Vagina (tissue), 2 donors: ENCODE measurements at regions not wholly inside any gene's neighbourhood (a gene's known extent, or its start where the extent isn't known, plus 50 kb on each side); places are given as distances from the start of the nearest gene placed in this dataset.
A peak's percentile ranks its signal among the peaks of the same experiment; 100 is the strongest.

ENCODE experiments used
- DNase-seq, 2 donors: peaks; one replicate each; pipeline ENCODE4 v3.0.0-alpha.2; 2017; ENCODE audit errors: extremely low spot score in 2 of 2
- H3K27ac ChIP-seq: fragments of 200-600 bp; sonication (generic); one replicate; pipeline ENCODE4 v1.5.1; 2019
- H3K27me3 ChIP-seq: fragments of 200-600 bp; sonication (generic); one replicate; pipeline ENCODE4 v1.5.1; 2019
- H3K36me3 ChIP-seq, 2 donors: fragments of 200-600 bp; sonication (generic); one replicate each; pipeline ENCODE4 v1.5.1; 2017 to 2019
- H3K4me1 ChIP-seq: fragments of 200-600 bp; sonication (generic); one replicate; pipeline ENCODE4 v1.5.1; 2019
- H3K4me3 ChIP-seq, 2 donors: fragments of 200-600 bp; sonication (generic); 1 replicate in 1 of 2; 2 replicates in 1 of 2; pipeline ENCODE4 v1.5.1; 2016 to 2019
- H3K9me3 ChIP-seq: fragments of 200-600 bp; sonication (generic); one replicate; pipeline ENCODE4 v1.5.1; 2019
- POLR2A ChIP-seq, 2 donors: fragments of 450-650 bp; IDR thresholded peaks; one replicate each; pipeline ENCODE4 v1.6.1; 2017; ENCODE audit warnings: antibody characterized with exemption in 2 of 2, mild to moderate bottlenecking in 2 of 2, moderate library complexity in 2 of 2
- POLR2AphosphoS5 ChIP-seq, 2 donors: sonication (generic); formaldehyde crosslinking; IDR thresholded peaks; one replicate each; pipeline ENCODE4 v1.9.0; 2017; ENCODE audit warnings: antibody characterized with exemption in 2 of 2, mild to moderate bottlenecking in 2 of 2, low read depth in 1 of 2; ENCODE audit not compliant: insufficient read depth in 1 of 2
- intact Hi-C: fragments of 100-400 bp; cut with DNase I; formaldehyde crosslinking; loops from one replicate; pipeline ENCODE4 v1.15.1; 2023
- TF ChIP-seq, protein P1 (sequence below), 3 experiments: fragments of 450-650 bp in 2 of 3; fragments of 200-600 bp in 1 of 3; sonication (generic) in 1 of 3; IDR thresholded peaks; one replicate each; pipeline ENCODE4 v1.5.1; 2017 to 2019; ENCODE audit warnings: antibody characterized with exemption in 3 of 3, mild to moderate bottlenecking in 2 of 3, moderate library complexity in 2 of 3

DNA sequence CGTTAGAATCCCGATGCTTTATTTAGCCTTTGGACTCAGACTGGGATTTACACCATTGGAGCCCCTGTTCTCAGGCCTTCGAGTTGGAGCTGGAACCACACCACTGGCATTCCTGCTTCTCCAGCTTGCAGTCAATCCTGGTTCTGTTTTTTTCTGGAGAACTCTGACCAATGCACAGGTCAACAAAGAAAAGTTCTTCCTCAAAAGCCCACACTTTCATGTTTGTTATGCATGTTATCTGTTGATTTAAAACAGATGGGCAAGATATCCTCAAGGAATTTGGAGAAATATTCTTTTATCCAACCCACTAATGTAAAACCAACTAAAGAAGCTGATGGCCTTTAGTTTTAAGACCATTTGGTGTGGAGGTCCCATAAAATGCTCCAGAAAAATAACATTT lies 205.7 kb downstream of the ANKRD60 start:
- DNase-seq, result no peak
- peaks cover 31% of the 10 kb centered on the region for H3K4me1 ChIP-seq
- no peaks in the 10 kb centered on the region for H3K36me3 ChIP-seq
- no peaks in the 10 kb centered on the region for H3K9me3 ChIP-seq
- H3K4me3 ChIP-seq, result no peak overlapping the region
- no peaks in the 10 kb centered on the region for H3K27me3 ChIP-seq
- H3K27ac ChIP-seq, result peak overlapping the region; percentile 17
- intact Hi-C loops, result no loop called here
- TF ChIP-seq, protein P1, sequence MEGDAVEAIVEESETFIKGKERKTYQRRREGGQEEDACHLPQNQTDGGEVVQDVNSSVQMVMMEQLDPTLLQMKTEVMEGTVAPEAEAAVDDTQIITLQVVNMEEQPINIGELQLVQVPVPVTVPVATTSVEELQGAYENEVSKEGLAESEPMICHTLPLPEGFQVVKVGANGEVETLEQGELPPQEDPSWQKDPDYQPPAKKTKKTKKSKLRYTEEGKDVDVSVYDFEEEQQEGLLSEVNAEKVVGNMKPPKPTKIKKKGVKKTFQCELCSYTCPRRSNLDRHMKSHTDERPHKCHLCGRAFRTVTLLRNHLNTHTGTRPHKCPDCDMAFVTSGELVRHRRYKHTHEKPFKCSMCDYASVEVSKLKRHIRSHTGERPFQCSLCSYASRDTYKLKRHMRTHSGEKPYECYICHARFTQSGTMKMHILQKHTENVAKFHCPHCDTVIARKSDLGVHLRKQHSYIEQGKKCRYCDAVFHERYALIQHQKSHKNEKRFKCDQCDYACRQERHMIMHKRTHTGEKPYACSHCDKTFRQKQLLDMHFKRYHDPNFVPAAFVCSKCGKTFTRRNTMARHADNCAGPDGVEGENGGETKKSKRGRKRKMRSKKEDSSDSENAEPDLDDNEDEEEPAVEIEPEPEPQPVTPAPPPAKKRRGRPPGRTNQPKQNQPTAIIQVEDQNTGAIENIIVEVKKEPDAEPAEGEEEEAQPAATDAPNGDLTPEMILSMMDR (IDR thresholded peaks at IDR 0.05), result no peak
- TF ChIP-seq POLR2AphosphoS5 (IDR thresholded peaks at IDR 0.05; ENCODE audit: insufficient read depth in 1 of 2, low read depth in 1 of 2) (no peak), POLR2A (IDR thresholded peaks at IDR 0.05) (no peak)

DNA sequence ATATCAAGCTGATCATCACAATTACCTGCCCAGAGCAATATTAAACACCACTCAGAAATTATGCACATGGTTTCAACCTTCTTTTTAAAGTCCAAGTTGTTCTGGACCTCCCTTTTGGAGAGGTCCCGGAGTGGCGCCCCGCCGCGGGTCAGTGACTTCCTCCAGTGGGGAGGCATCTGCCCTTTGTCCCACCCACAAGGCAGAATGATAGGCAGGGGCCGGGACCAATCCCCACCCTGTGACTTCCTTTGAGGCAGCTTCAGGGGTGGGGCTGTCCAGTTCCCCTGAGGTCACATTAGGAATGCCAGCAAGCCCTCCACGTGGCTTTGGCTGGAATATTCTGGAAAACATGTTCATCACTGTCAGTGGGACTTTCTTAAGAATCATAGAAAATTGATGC lies 207.0 kb downstream of the ANKRD60 start:
- H3K27me3 ChIP-seq, result no peaks in the 10 kb centered on the region

DNA sequence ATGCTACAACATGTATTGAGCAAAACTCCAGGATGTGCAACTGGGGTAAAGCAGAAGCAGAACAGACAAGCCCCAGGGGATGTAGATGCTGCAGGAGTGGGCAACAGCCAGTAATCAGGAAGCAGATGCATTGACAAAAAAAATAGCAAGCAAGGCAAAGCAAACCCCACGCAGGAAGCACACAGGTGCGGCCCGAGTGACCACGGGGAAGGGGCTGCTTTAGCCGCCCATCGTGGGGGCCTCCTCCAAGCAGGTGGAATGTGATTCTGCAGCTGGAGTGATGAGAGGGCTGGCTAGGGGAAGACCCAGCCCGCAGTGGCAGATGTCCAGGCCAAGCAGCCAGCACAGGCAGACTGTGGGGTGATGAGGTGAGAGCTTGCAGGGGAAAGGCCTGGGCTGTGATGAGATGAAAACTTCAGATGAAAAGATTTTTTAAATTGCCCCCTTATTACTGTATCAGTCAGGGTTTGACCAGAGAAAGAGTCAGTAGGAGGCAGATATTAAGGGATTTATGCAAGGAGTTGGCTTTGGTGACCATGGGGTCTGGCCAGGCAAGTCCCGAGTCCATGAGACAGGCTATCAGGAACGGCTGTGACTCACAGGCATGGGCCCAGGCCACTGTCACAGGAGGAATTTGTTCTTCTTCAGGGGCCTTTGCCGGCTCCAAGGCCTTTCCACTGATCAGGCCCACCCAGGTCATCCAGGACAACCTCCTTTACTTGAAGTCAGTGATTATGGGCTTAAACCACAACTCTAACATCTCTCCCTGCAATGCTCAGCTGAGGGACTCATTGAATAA lies 207.6 kb downstream of the ANKRD60 start:
- TF ChIP-seq, protein P1 (IDR thresholded peaks at IDR 0.05), result no peak
- no peak for TF ChIP-seq POLR2AphosphoS5 (IDR thresholded peaks at IDR 0.05; ENCODE audit: insufficient read depth in 1 of 2, low read depth in 1 of 2)
- TF ChIP-seq POLR2A (IDR thresholded peaks at IDR 0.05), result no peak
- intact Hi-C loops, result no loop called here
- Histone ChIP-seq H3K4me1 (peaks cover 37% of the 10 kb centered on the region), H3K27me3 (no peaks in the 10 kb centered on the region), H3K36me3 (no peaks in the 10 kb centered on the region), H3K4me3 (no peak overlapping the region), H3K9me3 (no peaks in the 10 kb centered on the region), H3K27ac (peak overlapping the region; percentile 59)
- DNase-seq, result no peak

More for the DNA sequence above, 207.0 kb downstream of the ANKRD60 start:
- Histone ChIP-seq H3K4me1 (peaks cover 37% of the 10 kb centered on the region), H3K27ac (peak overlapping the region; percentile 59), H3K4me3 (no peak overlapping the region), H3K36me3 (no peaks in the 10 kb centered on the region), H3K9me3 (no peaks in the 10 kb centered on the region)
- no peak for DNase-seq
- TF ChIP-seq POLR2AphosphoS5 (IDR thresholded peaks at IDR 0.05; ENCODE audit: insufficient read depth in 1 of 2, low read depth in 1 of 2), result no peak
- no peak for TF ChIP-seq POLR2A (IDR thresholded peaks at IDR 0.05)
- TF ChIP-seq, protein P1 (IDR thresholded peaks at IDR 0.05), result no peak
- intact Hi-C loops, result no loop called here

DNA sequence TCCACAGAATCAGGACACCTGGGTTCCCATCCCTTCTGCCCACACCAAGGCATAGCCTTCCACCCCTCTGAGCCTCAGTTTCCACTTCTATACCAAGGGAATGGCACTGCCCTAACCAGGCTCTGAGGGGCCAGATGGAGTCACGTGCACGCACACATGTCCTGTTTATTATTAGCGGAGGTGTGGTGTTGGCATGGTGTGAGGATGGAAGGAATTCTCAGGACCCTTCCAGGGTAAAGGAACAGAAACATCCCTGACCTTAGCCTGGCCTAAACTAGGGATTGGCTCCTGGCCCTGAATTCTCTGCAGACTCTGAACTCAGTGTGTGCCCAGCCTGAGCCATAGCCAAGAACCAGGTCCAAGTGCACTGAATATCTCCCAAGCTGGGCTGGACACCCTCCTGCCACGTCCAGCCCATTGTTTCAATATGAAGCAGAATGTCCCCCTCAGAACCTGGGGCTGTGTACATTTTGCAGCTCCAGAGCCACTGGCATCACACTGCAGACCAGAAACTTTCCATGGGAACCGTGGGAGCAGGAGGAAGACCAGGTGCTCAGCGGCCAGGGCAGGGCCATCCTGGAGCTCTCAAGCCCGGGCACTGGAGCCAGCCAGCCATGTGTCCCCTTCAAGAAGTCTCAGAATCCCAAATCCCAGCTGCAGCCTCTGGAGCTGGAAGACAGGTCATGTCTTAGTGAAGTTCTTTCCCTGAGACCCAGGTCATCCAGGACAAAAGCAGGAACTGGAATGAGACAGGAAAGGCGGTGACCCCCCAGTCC lies 208.4 kb downstream of the ANKRD60 start:
- no peak overlapping the region for H3K4me3 ChIP-seq
- H3K36me3 ChIP-seq, result no peaks in the 10 kb centered on the region
- peak overlapping the region; percentile 59 for H3K27ac ChIP-seq
- peaks cover 37% of the 10 kb centered on the region for H3K4me1 ChIP-seq
- DNase-seq, result no peak
- TF ChIP-seq POLR2AphosphoS5 (IDR thresholded peaks at IDR 0.05; ENCODE audit: insufficient read depth in 1 of 2, low read depth in 1 of 2) (no peak), POLR2A (IDR thresholded peaks at IDR 0.05) (no peak)
- TF ChIP-seq, protein P1 (IDR thresholded peaks at IDR 0.05), result no peak
- no peaks in the 10 kb centered on the region for H3K27me3 ChIP-seq
- H3K9me3 ChIP-seq, result no peaks in the 10 kb centered on the region
- intact Hi-C loops, result no loop called here
